Activated gamma-delta T cell treated with anti-CD3 and anti-CD28 coated beads, Interleukin-2, amount 50 U/mL, for 16 hours (primary cell): ENCODE measurements at regions not wholly inside any gene's neighbourhood (a gene's known extent, or its start where the extent isn't known, plus 50 kb on each side); places are given as distances from the start of the nearest gene placed in this dataset.
"Not testable (repeated sequence)": the region's sequence is repeated elsewhere in the genome, so short reads cannot be mapped to it uniquely, and the experiment has no call there.

ENCODE experiments used
- DNase-seq: peaks from one replicate; pipeline ENCODE4 v3.0.0-alpha.2; 2020; ENCODE audit warnings: low read depth

GRCh38 chr2:7530001-7530400 is 612.8 kb downstream of the RNF144A start:
- DNase-seq, result no peak

GRCh38 chr2:7539077-7539476 is 621.9 kb downstream of the RNF144A start:
- no peak for DNase-seq

GRCh38 chr2:7539760-7540159 is 622.5 kb downstream of the RNF144A start:
- DNase-seq, result no peak

GRCh38 chr2:7552825-7553570 is 635.8 kb downstream of the RNF144A start:
- DNase-seq, result no peak

- DNase-seq, result no peak
These were observed 638.0 kb downstream of the RNF144A start for GRCh38 chr2:7555260-7555659.

- DNase-seq, result no peak
These were observed 640.2 kb downstream of the RNF144A start for GRCh38 chr2:7557376-7557775.

- DNase-seq, result no peak
These were observed 642.6 kb downstream of the RNF144A start for GRCh38 chr2:7559791-7560190.

- no peak for DNase-seq
These were observed 649.2 kb downstream of the RNF144A start for GRCh38 chr2:7566382-7566881.

GRCh38 chr2:7567116-7567515 is 649.9 kb downstream of the RNF144A start:
- DNase-seq, result not testable (repeated sequence)

GRCh38 chr2:7567646-7568045 is 650.4 kb downstream of the RNF144A start:
- peak; percentile 38 for DNase-seq

- DNase-seq, result no peak
These were observed 653.0 kb downstream of the RNF144A start for GRCh38 chr2:7570247-7570646.

GRCh38 chr2:7571701-7572100 is 654.5 kb downstream of the RNF144A start:
- no peak for DNase-seq

- DNase-seq, result peak; percentile 14
These were observed 655.2 kb downstream of the RNF144A start for GRCh38 chr2:7572450-7572849.

- DNase-seq, result no peak
These were observed 656.1 kb downstream of the RNF144A start for GRCh38 chr2:7573166-7573825.

- DNase-seq, result no peak
These were observed 657.2 kb downstream of the RNF144A start for GRCh38 chr2:7574385-7574784.

- no peak for DNase-seq
These were observed 660.6 kb downstream of the RNF144A start for GRCh38 chr2:7577769-7578168.

GRCh38 chr2:7584017-7584416 is 666.8 kb downstream of the RNF144A start:
- DNase-seq, result no peak

- no peak for DNase-seq
These were observed 669.7 kb downstream of the RNF144A start for GRCh38 chr2:7586898-7587297.

- no peak for DNase-seq
These were observed 671.1 kb downstream of the RNF144A start for GRCh38 chr2:7588295-7588694.

- no peak for DNase-seq
These were observed 675.5 kb downstream of the RNF144A start for GRCh38 chr2:7592618-7593140.

- no peak for DNase-seq
These were observed 676.1 kb downstream of the RNF144A start for GRCh38 chr2:7593360-7593759.

GRCh38 chr2:7594211-7594610 is 677.0 kb downstream of the RNF144A start:
- no peak for DNase-seq

GRCh38 chr2:7595206-7595605 is 678.0 kb downstream of the RNF144A start:
- no peak for DNase-seq
